DND-41 (cell line): ENCODE measurements at regions not wholly inside any gene's neighbourhood (a gene's known extent, or its start where the extent isn't known, plus 50 kb on each side); places are given as distances from the start of the nearest gene placed in this dataset.

Experiments
- EZH2 ChIP-seq: IDR thresholded peaks from 3 replicates; pipeline ENCODE4 v1.6.1; 2012; ENCODE audit warnings: borderline replicate concordance, low read depth, mild to moderate bottlenecking, moderate library complexity, low read length, inconsistent platforms; ENCODE audit not compliant: severe bottlenecking
- TF ChIP-seq, protein P1 (sequence below): IDR thresholded peaks from 2 replicates; pipeline ENCODE4 v1.5.1; 2012; ENCODE audit warnings: borderline replicate concordance, low read length, moderate library complexity, mild to moderate bottlenecking; ENCODE audit not compliant: poor library complexity, severe bottlenecking; ENCODE audit errors: extremely low read depth

DNA sequence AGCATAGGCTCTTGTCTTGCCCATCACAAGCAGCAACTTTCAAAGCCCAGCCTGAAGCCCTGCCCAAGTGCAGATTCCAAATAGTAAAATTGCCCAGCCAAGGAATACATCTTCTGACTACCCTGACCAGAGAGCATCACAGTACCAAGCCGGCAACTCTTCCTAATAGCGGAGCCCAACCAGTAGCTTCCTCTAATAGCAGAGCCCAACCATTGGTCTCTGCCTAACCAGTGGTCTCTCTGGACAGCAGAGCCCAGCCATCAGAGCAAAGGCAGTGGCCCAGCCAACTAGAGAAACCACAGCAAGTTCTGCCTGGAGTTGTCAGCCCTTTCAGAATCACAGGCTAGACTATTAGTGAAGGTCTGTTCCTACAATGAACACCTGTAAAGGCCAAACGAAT, 285.6 kb downstream of the HGF start:
- TF ChIP-seq, protein P1, sequence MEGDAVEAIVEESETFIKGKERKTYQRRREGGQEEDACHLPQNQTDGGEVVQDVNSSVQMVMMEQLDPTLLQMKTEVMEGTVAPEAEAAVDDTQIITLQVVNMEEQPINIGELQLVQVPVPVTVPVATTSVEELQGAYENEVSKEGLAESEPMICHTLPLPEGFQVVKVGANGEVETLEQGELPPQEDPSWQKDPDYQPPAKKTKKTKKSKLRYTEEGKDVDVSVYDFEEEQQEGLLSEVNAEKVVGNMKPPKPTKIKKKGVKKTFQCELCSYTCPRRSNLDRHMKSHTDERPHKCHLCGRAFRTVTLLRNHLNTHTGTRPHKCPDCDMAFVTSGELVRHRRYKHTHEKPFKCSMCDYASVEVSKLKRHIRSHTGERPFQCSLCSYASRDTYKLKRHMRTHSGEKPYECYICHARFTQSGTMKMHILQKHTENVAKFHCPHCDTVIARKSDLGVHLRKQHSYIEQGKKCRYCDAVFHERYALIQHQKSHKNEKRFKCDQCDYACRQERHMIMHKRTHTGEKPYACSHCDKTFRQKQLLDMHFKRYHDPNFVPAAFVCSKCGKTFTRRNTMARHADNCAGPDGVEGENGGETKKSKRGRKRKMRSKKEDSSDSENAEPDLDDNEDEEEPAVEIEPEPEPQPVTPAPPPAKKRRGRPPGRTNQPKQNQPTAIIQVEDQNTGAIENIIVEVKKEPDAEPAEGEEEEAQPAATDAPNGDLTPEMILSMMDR = no peak
- TF ChIP-seq EZH2 = no peak
